CD8-positive, alpha-beta memory T cell (primary cell): ENCODE measurements at regions not wholly inside any gene's neighbourhood (a gene's known extent, or its start where the extent isn't known, plus 50 kb on each side); places are given as distances from the start of the nearest gene placed in this dataset.

Source experiments
- CTCF ChIA-PET: fragments of 350-600 bp; sonication (Branson Sonifier 250); formaldehyde crosslinking; loops from one replicate; lab custom pipeline; 2021; ENCODE audit warnings: antibody characterized with exemption; lab: Charles Lee
- POLR2A ChIA-PET: fragments of 350-600 bp; sonication (Branson Sonifier 250); formaldehyde crosslinking; loops from one replicate; lab custom pipeline; 2021; ENCODE audit warnings: antibody characterized with exemption; lab: Charles Lee
- DNase-seq, 5 donors: peaks; one replicate each; pipeline versions ENCODE4 v3.0.0 to v3.0.0-alpha.2; 2020 to 2022; ENCODE audit warnings: mixed read lengths in 1 of 5
- H3K27ac ChIP-seq: one replicate; pipeline ENCODE4 v1.7.0; 2013; ENCODE audit warnings: low read depth, mild to moderate bottlenecking, low read length, moderate library complexity
- H3K27me3 ChIP-seq: 2 replicates; pipeline ENCODE4 v1.7.0; 2013; ENCODE audit warnings: low read length, mild to moderate bottlenecking; ENCODE audit not compliant: insufficient read depth, poor library complexity, severe bottlenecking
- H3K36me3 ChIP-seq: 2 replicates; pipeline ENCODE4 v1.7.0; 2013; ENCODE audit warnings: mild to moderate bottlenecking, low read length, moderate library complexity; ENCODE audit not compliant: insufficient read depth
- H3K4me1 ChIP-seq: 2 replicates; pipeline ENCODE4 v1.7.0; 2013; ENCODE audit warnings: mild to moderate bottlenecking, low read length, moderate library complexity; ENCODE audit not compliant: insufficient read depth
- H3K4me3 ChIP-seq: 2 replicates; pipeline ENCODE4 v1.7.0; 2013; ENCODE audit warnings: mild to moderate bottlenecking, low read length
- H3K9me3 ChIP-seq: 2 replicates; pipeline ENCODE4 v1.7.0; 2013; ENCODE audit warnings: mild to moderate bottlenecking, low read length
- H3K27ac Mint-ChIP-seq, 8 donors: one replicate each; pipeline ENCODE4 v1.8.0; 2020 to 2021; ENCODE audit warnings: mixed read lengths in 8 of 8, mild to moderate bottlenecking in 6 of 8, inconsistent platforms in 3 of 8, moderate library complexity in 3 of 8
- H3K27me3 Mint-ChIP-seq, 2 donors: one replicate each; pipeline ENCODE4 v1.8.0; 2020 to 2021; ENCODE audit warnings: mixed read lengths in 2 of 2, mild to moderate bottlenecking in 1 of 2, moderate library complexity in 1 of 2
- H3K36me3 Mint-ChIP-seq, 3 donors: one replicate each; pipeline ENCODE4 v1.8.0; 2020 to 2021; ENCODE audit warnings: mixed read lengths in 3 of 3, inconsistent platforms in 1 of 3, mild to moderate bottlenecking in 1 of 3
- H3K4me1 Mint-ChIP-seq, 3 donors: one replicate each; pipeline ENCODE4 v1.8.0; 2020 to 2021; ENCODE audit warnings: mixed read lengths in 3 of 3, inconsistent platforms in 1 of 3, mild to moderate bottlenecking in 1 of 3
- H3K4me3 Mint-ChIP-seq, 7 donors: one replicate each; pipeline ENCODE4 v1.8.0; 2020 to 2021; ENCODE audit warnings: mixed read lengths in 7 of 7, mild to moderate bottlenecking in 6 of 7, moderate library complexity in 4 of 7, inconsistent platforms in 2 of 7
- H3K9me3 Mint-ChIP-seq, 5 donors: one replicate each; pipeline ENCODE4 v1.8.0; 2020 to 2022; ENCODE audit warnings: mixed read lengths in 5 of 5, mild to moderate bottlenecking in 3 of 5, moderate library complexity in 2 of 5, inconsistent platforms in 1 of 5

DNA sequence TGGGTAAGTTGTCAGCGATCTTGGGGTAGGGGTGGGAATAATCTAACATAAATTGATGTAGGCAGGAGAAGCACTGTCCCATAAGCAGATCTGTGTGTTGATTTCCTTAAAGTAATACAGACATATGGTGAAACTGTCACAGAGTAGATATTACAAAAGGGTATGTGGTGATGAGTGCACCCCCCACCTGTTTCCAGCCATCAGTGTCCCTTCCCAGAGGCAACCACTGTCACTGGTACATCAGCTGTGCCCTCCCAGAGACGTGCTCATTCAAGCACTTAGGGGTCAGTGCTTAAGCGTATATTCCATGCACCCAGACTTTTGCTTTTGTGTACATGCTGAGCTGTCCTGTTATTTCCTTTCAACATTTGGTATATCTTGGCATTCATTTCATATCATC is 94.3 kb upstream of the PITX1 start:
- POLR2A ChIA-PET, result no interaction called here

DNA sequence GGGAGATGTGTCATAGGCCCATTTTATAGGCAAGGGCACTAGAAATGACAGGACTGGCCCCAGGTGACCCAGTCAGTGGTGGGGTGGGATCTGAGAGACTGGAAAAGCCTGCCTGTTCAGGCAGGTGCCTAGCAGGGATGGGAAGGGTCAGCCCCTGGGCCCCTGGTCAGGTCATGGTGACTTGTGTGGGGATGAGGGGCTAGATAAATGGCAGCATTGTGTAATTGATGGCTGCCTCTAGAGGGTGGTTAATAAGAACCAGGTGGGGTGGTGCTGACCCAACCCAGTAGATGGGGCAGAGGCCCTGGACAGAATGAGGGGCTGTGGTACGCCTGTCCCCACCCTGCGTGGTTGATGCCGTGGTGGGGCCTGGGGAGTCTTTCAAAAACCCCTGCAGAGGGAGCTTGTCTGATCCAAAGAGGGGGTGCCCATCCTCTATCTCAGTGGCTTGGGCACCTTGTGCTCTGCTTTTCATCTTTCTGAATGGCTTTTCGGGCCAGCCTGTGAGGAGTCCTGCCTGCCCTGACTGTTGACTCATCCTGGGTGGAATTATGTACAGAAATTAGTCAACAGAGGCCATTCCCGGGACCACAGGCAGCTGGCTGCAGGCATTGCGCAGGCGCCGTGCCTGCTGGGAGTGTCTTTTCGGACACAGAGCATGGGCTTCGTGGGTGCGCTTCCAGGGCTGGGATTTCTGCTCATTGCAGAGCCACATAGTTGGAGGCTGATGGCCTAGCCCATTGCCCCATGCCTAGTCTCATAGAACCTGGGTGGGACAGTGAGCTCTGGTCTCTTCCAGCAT is 93.6 kb upstream of the PITX1 start:
- ChIA-PET POLR2A (no interaction called here), CTCF (no interaction called here)
- no peak overlapping the region for H3K27ac ChIP-seq
- DNase-seq, result no peak
- H3K27me3 ChIP-seq, result no peaks in the 10 kb centered on the region
- no peaks in the 10 kb centered on the region for H3K9me3 ChIP-seq
- Mint-ChIP-seq H3K27me3 (peaks cover 4 to 6% of the 10 kb centered on the region in 2 donors), H3K4me3 (no peak overlapping the region), H3K27ac (no peak overlapping the region), H3K36me3 (no peaks in the 10 kb centered on the region), H3K4me1 (peaks cover 4 to 6% (median 5%) of the 10 kb centered on the region in 3 donors), H3K9me3 (no peaks in the 10 kb centered on the region)
- no peak overlapping the region for H3K4me3 ChIP-seq
- no peaks in the 10 kb centered on the region for H3K36me3 ChIP-seq
- no peaks in the 10 kb centered on the region for H3K4me1 ChIP-seq

More for the DNA sequence above, 94.3 kb upstream of the PITX1 start:
- no peak overlapping the region for H3K27ac ChIP-seq
- Mint-ChIP-seq H3K9me3 (no peaks in the 10 kb centered on the region), H3K27ac (no peak overlapping the region), H3K36me3 (no peaks in the 10 kb centered on the region), H3K4me3 (no peak overlapping the region), H3K4me1 (peaks cover 4 to 6% (median 5%) of the 10 kb centered on the region in 3 donors), H3K27me3 (peaks cover 6 to 8% of the 10 kb centered on the region in 2 donors)
- no peak for DNase-seq
- CTCF ChIA-PET, result no interaction called here
- H3K27me3 ChIP-seq, result no peaks in the 10 kb centered on the region
- no peaks in the 10 kb centered on the region for H3K9me3 ChIP-seq
- no peaks in the 10 kb centered on the region for H3K36me3 ChIP-seq
- no peaks in the 10 kb centered on the region for H3K4me1 ChIP-seq
- H3K4me3 ChIP-seq, result no peak overlapping the region

DNA sequence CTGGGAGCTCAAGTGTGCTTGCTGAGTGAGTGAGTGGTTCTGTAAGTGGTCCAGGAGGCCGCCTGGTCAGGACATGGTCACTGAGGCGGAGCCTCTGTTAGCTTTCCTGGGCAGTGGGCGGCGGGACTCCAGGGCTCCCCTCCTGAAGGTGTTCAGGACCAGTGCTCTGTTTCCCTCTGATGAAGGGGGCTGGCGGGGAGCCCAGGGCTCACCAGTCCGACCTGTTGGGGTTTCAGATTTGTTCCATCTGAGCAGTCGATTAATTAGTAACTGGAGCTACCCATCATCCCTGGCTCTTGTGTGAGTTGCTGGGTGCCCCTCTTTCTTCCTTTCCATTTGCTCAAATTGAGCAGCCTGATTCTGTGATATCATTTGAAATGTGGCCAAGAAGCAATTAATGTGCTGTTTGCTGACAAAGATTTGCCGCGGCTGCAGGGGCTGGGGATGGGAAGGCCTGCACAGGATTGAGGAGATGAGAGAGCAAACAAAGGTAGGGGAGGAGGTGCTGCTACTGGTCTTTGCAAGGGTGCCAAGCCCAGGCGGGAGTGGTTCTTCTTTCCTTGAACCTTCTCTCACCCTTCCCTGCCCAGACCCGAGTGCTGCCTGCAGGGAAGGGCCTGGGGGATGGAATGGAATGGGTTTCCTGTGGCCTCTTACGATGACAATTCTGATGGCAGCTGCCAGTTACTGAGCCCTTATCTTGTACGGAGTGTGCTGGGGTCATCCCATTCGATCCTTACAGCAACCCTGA is 92.8 kb upstream of the PITX1 start:
- H3K27ac Mint-ChIP-seq, result no peak overlapping the region
- no peaks in the 10 kb centered on the region for H3K36me3 Mint-ChIP-seq

DNA sequence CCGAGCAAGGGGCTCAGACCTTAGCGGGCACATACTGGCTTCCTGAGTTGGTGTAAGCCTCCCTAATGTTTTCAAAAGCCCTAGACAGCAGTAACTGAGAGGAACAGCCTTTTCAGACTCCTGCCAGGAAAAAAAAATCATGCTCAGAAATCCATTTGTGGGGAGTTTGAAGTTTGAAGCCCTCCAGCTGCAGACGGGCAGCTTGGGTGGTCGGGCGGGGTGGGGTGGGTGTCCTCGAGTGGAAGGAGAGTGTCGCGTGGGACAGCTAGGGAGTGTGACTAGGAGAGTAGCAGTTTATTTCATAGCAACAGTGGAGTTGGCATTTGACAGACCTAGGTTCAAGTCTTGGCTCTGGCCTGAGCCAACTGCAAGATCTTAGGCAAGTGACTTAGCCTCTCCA is 90.7 kb upstream of the PITX1 start:
- H3K4me1 Mint-ChIP-seq, result peaks cover 4 to 6% (median 5%) of the 10 kb centered on the region in 3 donors
- Histone ChIP-seq H3K9me3 (no peaks in the 10 kb centered on the region), H3K27ac (no peak overlapping the region)

More for the DNA sequence above, 92.8 kb upstream of the PITX1 start:
- ChIA-PET POLR2A (no interaction called here), CTCF (no interaction called here)
- no peak overlapping the region for H3K4me3 Mint-ChIP-seq
- H3K27me3 Mint-ChIP-seq, result peaks cover 2 to 4% of the 10 kb centered on the region in 2 donors
- Histone ChIP-seq H3K36me3 (no peaks in the 10 kb centered on the region), H3K27me3 (no peaks in the 10 kb centered on the region), H3K27ac (no peak overlapping the region), H3K4me1 (no peaks in the 10 kb centered on the region), H3K4me3 (no peak overlapping the region), H3K9me3 (no peaks in the 10 kb centered on the region)
- no peak for DNase-seq
- H3K4me1 Mint-ChIP-seq, result peaks cover 4 to 6% (median 5%) of the 10 kb centered on the region in 3 donors
- H3K9me3 Mint-ChIP-seq, result no peaks in the 10 kb centered on the region

DNA sequence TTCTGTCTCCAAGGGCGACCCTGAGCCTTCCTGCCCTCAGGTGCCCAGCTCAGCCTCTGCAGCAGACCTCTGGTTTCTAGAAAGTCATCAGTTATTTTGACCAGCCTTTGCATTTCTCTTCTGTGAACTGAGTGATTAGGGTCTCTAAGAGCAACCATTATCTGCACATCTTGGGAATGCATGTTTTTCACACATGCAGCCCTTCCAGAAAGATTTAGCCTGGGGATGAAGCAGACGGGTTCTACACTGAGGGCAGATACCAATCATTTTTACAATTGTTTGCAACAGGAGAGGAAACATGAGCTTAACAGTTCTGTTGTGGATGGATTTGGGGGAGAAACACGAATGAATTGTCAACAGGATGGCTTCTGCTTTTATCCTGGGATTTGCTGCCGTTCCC is 90.1 kb upstream of the PITX1 start:
- H3K27ac Mint-ChIP-seq, result no peak overlapping the region
- Histone ChIP-seq H3K4me3 (no peak overlapping the region), H3K9me3 (no peaks in the 10 kb centered on the region), H3K36me3 (no peaks in the 10 kb centered on the region), H3K27me3 (no peaks in the 10 kb centered on the region), H3K4me1 (no peaks in the 10 kb centered on the region), H3K27ac (no peak overlapping the region)
- no peaks in the 10 kb centered on the region for H3K9me3 Mint-ChIP-seq
- peaks cover 6 to 11% of the 10 kb centered on the region in 2 donors for H3K27me3 Mint-ChIP-seq
- no peak overlapping the region for H3K4me3 Mint-ChIP-seq
- no peaks in the 10 kb centered on the region for H3K36me3 Mint-ChIP-seq
- DNase-seq, result no peak
- POLR2A ChIA-PET, result no interaction called here
- CTCF ChIA-PET, result no interaction called here
- peaks cover 2% of the 10 kb centered on the region in 3 donors for H3K4me1 Mint-ChIP-seq

More for the DNA sequence above, 90.7 kb upstream of the PITX1 start:
- Mint-ChIP-seq H3K27me3 (peaks cover 6 to 11% of the 10 kb centered on the region in 2 donors), H3K36me3 (no peaks in the 10 kb centered on the region), H3K27ac (no peak overlapping the region), H3K4me3 (no peak overlapping the region), H3K9me3 (no peaks in the 10 kb centered on the region)
- Histone ChIP-seq H3K27me3 (no peaks in the 10 kb centered on the region), H3K36me3 (no peaks in the 10 kb centered on the region), H3K4me3 (no peak overlapping the region), H3K4me1 (no peaks in the 10 kb centered on the region)
- no peak for DNase-seq
- ChIA-PET CTCF (no interaction called here), POLR2A (no interaction called here)

DNA sequence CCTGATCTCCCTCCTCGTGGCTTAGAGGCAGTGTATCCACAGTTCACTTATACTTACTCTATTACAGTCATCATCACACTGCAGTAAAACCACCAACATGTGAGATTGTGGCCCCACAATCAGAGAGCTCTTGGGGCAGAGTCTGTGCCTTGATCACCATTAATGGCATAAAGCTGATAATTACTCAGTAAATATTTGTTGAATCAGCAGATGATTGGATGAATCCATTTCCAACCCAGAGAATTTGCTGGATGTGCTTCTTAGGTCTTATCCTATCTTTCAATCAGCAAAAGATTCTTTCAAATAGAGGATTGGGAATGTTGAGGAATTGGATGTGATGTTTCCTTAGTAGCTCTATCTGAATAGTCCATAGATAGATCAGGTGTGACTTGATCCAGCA is 88.8 kb upstream of the PITX1 start:
- Histone ChIP-seq H3K36me3 (no peaks in the 10 kb centered on the region), H3K27me3 (no peaks in the 10 kb centered on the region), H3K4me1 (no peaks in the 10 kb centered on the region), H3K9me3 (no peaks in the 10 kb centered on the region), H3K27ac (no peak overlapping the region), H3K4me3 (no peak overlapping the region)
- no peaks in the 10 kb centered on the region for H3K36me3 Mint-ChIP-seq
- no peaks in the 10 kb centered on the region for H3K4me1 Mint-ChIP-seq
- no peak overlapping the region for H3K4me3 Mint-ChIP-seq
- peaks cover 9 to 16% of the 10 kb centered on the region in 2 donors for H3K27me3 Mint-ChIP-seq
- POLR2A ChIA-PET, result no interaction called here
- no peak overlapping the region for H3K27ac Mint-ChIP-seq
- DNase-seq, result no peak
- CTCF ChIA-PET, result no interaction called here
- H3K9me3 Mint-ChIP-seq, result no peaks in the 10 kb centered on the region

DNA sequence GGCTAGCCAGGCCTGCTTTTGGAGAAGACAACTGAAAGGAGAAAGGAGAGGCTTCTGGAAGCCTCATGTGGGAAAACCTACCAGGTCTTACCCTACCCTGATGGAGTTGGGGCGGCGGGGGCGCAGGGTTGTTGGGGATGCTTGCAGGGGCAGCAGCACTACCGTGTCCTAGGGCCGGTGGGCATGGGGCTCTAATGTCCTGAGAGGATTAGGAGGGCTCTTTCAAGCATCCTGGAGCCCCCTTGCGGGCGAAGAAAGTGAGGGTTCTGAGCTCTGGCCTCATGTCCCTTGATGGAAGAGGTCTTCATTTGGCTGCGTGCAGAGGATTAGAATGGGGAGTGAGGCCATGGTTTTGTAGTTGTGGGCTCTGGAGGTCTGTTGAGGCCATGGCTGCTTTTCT is 86.9 kb upstream of the PITX1 start:
- H3K27ac ChIP-seq, result no peak overlapping the region
- CTCF ChIA-PET, result no interaction called here
- H3K4me3 Mint-ChIP-seq, result no peak overlapping the region
- H3K27me3 Mint-ChIP-seq, result peaks cover 7 to 16% of the 10 kb centered on the region in 2 donors
- no peaks in the 10 kb centered on the region for H3K36me3 Mint-ChIP-seq
- no peak overlapping the region for H3K4me3 ChIP-seq
- no peaks in the 10 kb centered on the region for H3K4me1 ChIP-seq
- DNase-seq, result no peak
- no peaks in the 10 kb centered on the region for H3K36me3 ChIP-seq
- no peaks in the 10 kb centered on the region for H3K9me3 Mint-ChIP-seq
- POLR2A ChIA-PET, result no interaction called here
- H3K27ac Mint-ChIP-seq, result no peak overlapping the region
- no peaks in the 10 kb centered on the region for H3K9me3 ChIP-seq
- no peaks in the 10 kb centered on the region for H3K27me3 ChIP-seq
- no peaks in the 10 kb centered on the region for H3K4me1 Mint-ChIP-seq

DNA sequence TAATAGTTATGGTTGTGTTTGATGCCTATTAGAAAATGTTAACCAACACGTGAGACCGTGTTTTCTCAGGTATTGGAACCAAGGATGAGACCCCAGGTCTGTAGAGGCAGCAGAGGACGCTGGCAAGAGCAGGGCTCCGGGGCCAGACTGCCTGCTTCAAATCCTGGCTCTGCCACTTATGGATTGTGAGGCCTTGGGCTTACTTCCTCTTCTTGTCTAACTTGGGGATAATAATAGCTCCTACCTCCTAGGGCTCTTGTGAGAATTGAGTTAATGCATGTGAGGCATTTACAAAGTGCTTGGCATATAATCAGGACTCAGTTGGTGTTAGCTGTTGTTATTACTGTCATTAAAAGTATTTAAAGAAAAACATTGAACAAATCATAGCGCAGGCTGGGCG is 85.5 kb upstream of the PITX1 start:
- H3K27ac Mint-ChIP-seq, result no peak overlapping the region
- ChIA-PET POLR2A (no interaction called here), CTCF (no interaction called here)
- Histone ChIP-seq H3K9me3 (no peaks in the 10 kb centered on the region), H3K36me3 (no peaks in the 10 kb centered on the region), H3K27me3 (no peaks in the 10 kb centered on the region), H3K4me3 (no peak overlapping the region), H3K27ac (no peak overlapping the region), H3K4me1 (no peaks in the 10 kb centered on the region)
- no peaks in the 10 kb centered on the region for H3K4me1 Mint-ChIP-seq
- H3K27me3 Mint-ChIP-seq, result peaks cover 11 to 19% of the 10 kb centered on the region in 2 donors
- H3K4me3 Mint-ChIP-seq, result no peak overlapping the region
- H3K36me3 Mint-ChIP-seq, result no peaks in the 10 kb centered on the region
- H3K9me3 Mint-ChIP-seq, result no peaks in the 10 kb centered on the region
- DNase-seq, result no peak
